Ascending aorta (tissue), 2 donors: ENCODE measurements at regions not wholly inside any gene's neighbourhood (a gene's known extent, or its start where the extent isn't known, plus 50 kb on each side); places are given as distances from the start of the nearest gene placed in this dataset.

ENCODE experiments used
- DNase-seq, 2 donors: peaks; one replicate each; pipeline ENCODE4 v3.0.0-alpha.2; 2019; ENCODE audit warnings: low spot score in 2 of 2
- H3K27ac ChIP-seq, 2 donors: fragments of 200-600 bp; sonication (generic); one replicate each; pipeline ENCODE4 v1.5.1; 2016 to 2017; ENCODE audit warnings: mild to moderate bottlenecking in 1 of 2
- H3K27me3 ChIP-seq: fragments of 200-600 bp; sonication (generic); one replicate; pipeline ENCODE4 v1.5.1; 2017
- H3K36me3 ChIP-seq, 2 donors: fragments of 200-600 bp; sonication (generic); one replicate each; pipeline ENCODE4 v1.5.1; 2016
- H3K4me1 ChIP-seq, 2 donors: fragments of 200-600 bp; sonication (generic); one replicate each; pipeline ENCODE4 v1.5.1; 2016 to 2017; ENCODE audit warnings: mild to moderate bottlenecking in 1 of 2
- H3K4me3 ChIP-seq, 2 donors: fragments of 200-600 bp; sonication (generic); one replicate each; pipeline ENCODE4 v1.5.1; 2016 to 2017; ENCODE audit warnings: mild to moderate bottlenecking in 1 of 2
- H3K9me3 ChIP-seq, 2 donors: fragments of 200-600 bp; sonication (generic); one replicate each; pipeline ENCODE4 v1.5.1; 2016
- intact Hi-C: fragments of 100-400 bp; cut with DNase I; formaldehyde crosslinking; loops from one replicate; pipeline ENCODE4 v1.15.1; 2023
- TF ChIP-seq, protein P1 (sequence below), 3 experiments: fragments of 200-600 bp in 2 of 3; fragments of 450-650 bp in 1 of 3; sonication (generic) in 2 of 3; IDR thresholded peaks; one replicate each; pipeline ENCODE4 v1.5.1; 2016 to 2019; ENCODE audit warnings: antibody characterized with exemption in 3 of 3, mild to moderate bottlenecking in 1 of 3, moderate library complexity in 1 of 3

DNA sequence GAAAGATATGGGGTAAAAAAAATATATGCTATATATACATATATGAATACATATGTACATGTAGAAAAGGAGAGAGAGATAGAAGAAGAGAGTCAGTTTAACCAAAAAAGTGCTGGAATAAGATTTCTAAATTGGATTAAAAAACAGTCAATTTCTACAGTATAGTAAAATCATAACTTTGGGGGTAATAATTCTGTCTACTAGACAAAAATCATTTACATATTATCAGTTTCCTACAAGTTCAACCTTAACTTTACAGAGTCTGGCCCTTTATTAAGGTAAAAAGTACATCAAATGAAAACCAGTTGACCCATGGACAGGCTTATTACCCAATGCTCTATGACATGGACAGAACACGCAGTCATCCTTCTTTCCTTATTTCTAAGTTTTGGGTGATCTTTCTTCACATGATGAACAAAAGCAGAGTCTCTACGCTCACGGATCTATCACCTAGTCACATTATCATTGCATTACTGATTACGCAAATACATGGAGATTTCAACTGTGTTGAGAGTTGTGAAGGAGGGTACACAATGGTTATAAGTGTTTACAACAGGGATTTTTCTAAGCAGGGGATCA lies 63.9 kb upstream of the SMIM36 start:
- intact Hi-C loops = no loop called here
- no peaks in the 10 kb centered on the region for H3K27me3 ChIP-seq
- H3K36me3 ChIP-seq = no peaks in the 10 kb centered on the region
- TF ChIP-seq, protein P1, sequence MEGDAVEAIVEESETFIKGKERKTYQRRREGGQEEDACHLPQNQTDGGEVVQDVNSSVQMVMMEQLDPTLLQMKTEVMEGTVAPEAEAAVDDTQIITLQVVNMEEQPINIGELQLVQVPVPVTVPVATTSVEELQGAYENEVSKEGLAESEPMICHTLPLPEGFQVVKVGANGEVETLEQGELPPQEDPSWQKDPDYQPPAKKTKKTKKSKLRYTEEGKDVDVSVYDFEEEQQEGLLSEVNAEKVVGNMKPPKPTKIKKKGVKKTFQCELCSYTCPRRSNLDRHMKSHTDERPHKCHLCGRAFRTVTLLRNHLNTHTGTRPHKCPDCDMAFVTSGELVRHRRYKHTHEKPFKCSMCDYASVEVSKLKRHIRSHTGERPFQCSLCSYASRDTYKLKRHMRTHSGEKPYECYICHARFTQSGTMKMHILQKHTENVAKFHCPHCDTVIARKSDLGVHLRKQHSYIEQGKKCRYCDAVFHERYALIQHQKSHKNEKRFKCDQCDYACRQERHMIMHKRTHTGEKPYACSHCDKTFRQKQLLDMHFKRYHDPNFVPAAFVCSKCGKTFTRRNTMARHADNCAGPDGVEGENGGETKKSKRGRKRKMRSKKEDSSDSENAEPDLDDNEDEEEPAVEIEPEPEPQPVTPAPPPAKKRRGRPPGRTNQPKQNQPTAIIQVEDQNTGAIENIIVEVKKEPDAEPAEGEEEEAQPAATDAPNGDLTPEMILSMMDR (IDR thresholded peaks at IDR 0.05) = no peak
- no peaks in the 10 kb centered on the region for H3K4me1 ChIP-seq
- no peak overlapping the region for H3K27ac ChIP-seq
- no peaks in the 10 kb centered on the region for H3K9me3 ChIP-seq
- H3K4me3 ChIP-seq = no peak overlapping the region
- no peak for DNase-seq

DNA sequence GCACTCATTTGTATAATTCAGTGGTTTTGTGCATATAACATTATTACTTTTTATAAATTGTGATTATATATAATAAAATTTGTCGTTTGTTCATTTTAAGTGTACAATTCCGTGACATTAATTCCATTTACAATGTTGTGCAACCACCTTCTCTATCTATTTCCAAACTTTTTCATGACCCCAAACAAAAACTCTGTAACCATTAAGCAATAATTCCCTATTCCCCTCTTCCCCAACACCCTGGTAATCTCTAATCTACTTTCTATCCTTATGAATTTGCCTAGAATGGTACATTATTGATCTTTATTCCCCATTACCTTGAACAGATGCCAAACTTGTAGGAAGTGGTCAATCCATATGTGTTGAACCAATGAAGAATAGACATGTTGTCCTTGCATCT lies 61.3 kb upstream of the SMIM36 start:
- no peaks in the 10 kb centered on the region for H3K4me1 ChIP-seq

DNA sequence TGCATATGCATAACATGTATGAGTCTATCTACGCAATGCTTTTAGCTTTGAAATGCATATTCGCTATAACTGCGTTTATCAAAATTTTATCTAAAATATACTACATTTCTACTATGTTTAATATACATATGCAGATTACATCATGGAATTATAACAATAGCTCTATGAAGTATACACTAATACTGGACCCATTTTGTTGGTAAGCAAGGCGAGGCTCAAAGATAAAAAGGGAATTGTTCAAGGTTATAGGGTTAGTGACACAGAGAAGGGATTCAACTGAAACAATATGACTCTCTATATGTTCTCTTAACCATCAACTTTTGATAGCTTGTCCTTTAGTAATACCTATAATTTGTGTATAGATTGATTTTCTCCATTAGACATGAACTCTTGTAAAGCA lies 60.9 kb upstream of the SMIM36 start:
- no peaks in the 10 kb centered on the region for H3K27me3 ChIP-seq
- TF ChIP-seq, protein P1 (IDR thresholded peaks at IDR 0.05) = no peak
- intact Hi-C loops = no loop called here

More for the DNA sequence above, 61.3 kb upstream of the SMIM36 start:
- intact Hi-C loops = no loop called here
- H3K36me3 ChIP-seq = no peaks in the 10 kb centered on the region
- no peak overlapping the region for H3K27ac ChIP-seq
- H3K27me3 ChIP-seq = no peaks in the 10 kb centered on the region
- no peak overlapping the region for H3K4me3 ChIP-seq
- H3K9me3 ChIP-seq = no peaks in the 10 kb centered on the region
- TF ChIP-seq, protein P1 (IDR thresholded peaks at IDR 0.05) = no peak
- no peak for DNase-seq

DNA sequence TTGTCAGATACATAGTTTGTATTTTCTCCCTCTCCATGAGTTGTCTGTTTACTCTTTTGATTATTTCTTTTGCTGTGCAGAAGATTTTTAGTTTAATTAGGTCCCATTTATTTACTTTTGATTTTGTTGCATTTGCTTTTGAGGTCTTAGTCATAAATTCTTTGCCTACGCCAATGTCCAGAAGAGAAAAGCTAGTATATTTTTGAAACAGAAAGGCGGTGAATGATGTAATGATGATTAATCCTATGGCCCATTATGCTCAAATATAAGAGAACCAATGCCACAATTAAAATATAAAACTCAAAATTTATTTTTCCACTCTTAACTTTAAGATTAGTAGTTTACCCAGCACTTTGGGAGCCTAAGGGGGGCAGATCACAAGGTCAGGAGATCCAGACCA lies 59.8 kb upstream of the SMIM36 start:
- intact Hi-C loops = no loop called here
- Histone ChIP-seq H3K27ac (no peak overlapping the region), H3K9me3 (no peaks in the 10 kb centered on the region), H3K27me3 (no peaks in the 10 kb centered on the region), H3K4me1 (no peaks in the 10 kb centered on the region), H3K36me3 (no peaks in the 10 kb centered on the region), H3K4me3 (no peak overlapping the region)
- no peak for DNase-seq
- TF ChIP-seq, protein P1 (IDR thresholded peaks at IDR 0.05) = no peak

More for the DNA sequence above, 60.9 kb upstream of the SMIM36 start:
- Histone ChIP-seq H3K9me3 (no peaks in the 10 kb centered on the region), H3K27ac (no peak overlapping the region), H3K4me3 (no peak overlapping the region), H3K4me1 (no peaks in the 10 kb centered on the region), H3K36me3 (no peaks in the 10 kb centered on the region)
- no peak for DNase-seq

DNA sequence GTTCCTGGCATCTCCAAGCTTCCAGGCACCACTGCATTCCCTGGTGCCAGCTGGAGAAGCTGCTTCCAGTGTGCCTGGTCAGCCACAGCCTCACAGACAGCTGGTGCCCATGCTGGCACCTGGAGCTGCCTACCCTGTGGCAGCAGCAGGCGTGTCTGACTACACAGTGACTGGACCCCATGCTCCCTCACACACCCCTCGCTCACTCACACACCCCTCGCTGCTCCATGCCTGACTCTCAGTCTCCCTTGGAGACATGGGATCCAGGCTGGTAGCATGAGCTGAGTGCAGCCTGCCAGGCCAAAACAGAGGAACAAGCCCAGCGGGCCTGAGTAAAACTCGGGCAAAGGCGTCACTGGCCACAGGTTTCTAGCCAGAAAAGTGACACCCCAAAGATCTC lies 59.1 kb upstream of the SMIM36 start:
- TF ChIP-seq, protein P1 (IDR thresholded peaks at IDR 0.05) = no peak
- Histone ChIP-seq H3K27me3 (no peaks in the 10 kb centered on the region), H3K4me1 (no peaks in the 10 kb centered on the region), H3K27ac (no peak overlapping the region), H3K4me3 (no peak overlapping the region), H3K9me3 (no peaks in the 10 kb centered on the region), H3K36me3 (no peaks in the 10 kb centered on the region)
- no peak for DNase-seq
- intact Hi-C loops = no loop called here
